GM12874 (cell line): ENCODE measurements at regions not wholly inside any gene's neighbourhood (a gene's known extent, or its start where the extent isn't known, plus 50 kb on each side); places are given as distances from the start of the nearest gene placed in this dataset.

Experiments
- TF ChIP-seq, protein P1 (sequence below): IDR thresholded peaks from 2 replicates; pipeline ENCODE4 v1.5.1; 2011; ENCODE audit warnings: low read depth, mild to moderate bottlenecking, control low read depth, low read length, moderate library complexity; ENCODE audit not compliant: insufficient read depth

DNA sequence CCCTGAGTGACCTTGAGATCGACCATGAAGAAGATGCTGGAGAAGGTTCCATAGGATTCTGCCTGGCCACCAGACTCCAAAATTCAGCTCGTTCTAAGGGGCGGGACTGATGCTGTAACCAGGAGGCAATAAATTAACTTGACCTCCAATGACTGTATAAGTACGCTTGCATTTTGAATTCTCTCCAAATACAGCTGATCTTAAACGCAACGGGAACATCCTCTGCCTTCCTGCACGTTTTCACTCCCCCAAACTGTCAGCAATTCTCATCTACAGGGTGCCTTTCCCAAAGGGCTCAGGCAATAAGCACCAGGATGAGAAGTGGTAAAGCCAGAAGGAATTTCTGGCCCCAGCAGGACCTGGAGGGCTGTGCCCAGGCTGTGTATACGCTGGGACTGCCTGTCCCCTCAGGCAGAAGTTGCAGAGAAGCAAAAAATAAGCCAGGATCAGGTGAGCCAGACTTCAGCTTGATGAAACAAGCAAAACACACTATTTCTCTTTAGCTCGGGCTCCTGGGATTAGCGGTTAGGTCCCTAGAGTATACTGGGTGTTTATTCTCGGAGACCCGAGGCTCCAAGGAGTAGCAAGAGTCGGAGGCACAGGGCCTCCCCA is 124.8 kb downstream of the LRIG2 start:
- TF ChIP-seq, protein P1, sequence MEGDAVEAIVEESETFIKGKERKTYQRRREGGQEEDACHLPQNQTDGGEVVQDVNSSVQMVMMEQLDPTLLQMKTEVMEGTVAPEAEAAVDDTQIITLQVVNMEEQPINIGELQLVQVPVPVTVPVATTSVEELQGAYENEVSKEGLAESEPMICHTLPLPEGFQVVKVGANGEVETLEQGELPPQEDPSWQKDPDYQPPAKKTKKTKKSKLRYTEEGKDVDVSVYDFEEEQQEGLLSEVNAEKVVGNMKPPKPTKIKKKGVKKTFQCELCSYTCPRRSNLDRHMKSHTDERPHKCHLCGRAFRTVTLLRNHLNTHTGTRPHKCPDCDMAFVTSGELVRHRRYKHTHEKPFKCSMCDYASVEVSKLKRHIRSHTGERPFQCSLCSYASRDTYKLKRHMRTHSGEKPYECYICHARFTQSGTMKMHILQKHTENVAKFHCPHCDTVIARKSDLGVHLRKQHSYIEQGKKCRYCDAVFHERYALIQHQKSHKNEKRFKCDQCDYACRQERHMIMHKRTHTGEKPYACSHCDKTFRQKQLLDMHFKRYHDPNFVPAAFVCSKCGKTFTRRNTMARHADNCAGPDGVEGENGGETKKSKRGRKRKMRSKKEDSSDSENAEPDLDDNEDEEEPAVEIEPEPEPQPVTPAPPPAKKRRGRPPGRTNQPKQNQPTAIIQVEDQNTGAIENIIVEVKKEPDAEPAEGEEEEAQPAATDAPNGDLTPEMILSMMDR: no peak

DNA sequence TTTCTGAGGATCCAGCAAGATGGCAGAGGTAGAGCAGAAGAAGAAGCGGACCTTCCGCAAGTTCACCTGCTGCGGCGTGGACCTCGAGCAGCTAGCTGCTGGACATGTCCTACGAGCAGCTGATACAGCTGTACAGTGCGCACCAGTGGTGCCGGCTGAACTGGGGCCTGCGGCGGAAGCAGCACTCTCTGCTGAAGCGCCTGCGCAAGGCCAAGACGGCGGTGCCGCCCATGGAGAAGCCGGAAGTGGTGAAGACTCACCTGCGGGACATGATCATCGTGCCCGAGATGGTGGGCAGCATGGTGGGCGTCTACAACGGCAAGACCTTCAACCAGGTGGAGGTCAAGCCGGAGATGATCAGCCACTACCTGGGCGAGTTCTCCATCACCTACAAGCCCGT is 125.8 kb downstream of the LRIG2 start:
- TF ChIP-seq, protein P1: no peak

GRCh38 chr1:113199760-113200455 is 126.9 kb downstream of the LRIG2 start:
- TF ChIP-seq, protein P1: no peak

GRCh38 chr1:113201560-113201959 is 128.6 kb downstream of the LRIG2 start:
- TF ChIP-seq, protein P1: no peak

DNA sequence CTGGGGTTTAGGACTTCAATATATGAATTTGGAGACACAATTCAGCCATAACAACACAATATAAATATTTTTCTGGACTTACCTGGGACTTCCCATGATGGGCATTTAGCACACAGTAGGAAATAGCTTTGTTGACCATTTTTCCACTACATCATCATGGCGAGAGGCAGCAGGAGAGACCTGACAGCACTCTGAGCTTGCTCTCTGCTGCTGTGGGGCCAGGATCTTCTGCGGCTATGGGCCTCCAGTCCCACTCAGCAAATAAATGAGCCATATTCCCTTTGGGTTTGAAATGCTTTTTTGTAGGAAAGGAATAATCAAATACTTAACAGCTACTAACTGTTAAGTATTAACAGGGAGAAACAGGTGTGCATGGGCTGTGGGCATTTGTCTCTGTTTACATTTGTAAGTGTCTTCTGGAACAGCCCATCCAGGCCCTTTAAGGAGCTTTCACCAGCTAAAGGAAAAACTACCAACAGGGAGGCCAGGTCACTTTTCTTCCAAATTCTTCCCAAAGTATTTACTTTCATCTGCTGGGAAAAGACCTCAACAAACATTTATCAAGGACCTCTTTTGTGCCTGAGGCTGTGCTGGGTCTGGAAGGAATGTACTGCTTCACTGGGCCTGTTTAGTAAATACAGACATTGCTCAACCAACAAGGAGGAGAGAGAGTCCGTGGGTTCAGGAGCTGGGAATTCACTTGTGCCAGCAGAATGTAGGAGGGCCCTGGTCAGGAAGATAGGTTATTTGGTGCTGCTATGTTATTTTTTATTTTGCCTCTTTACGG is 133.2 kb downstream of the LRIG2 start:
- TF ChIP-seq, protein P1: no peak

DNA sequence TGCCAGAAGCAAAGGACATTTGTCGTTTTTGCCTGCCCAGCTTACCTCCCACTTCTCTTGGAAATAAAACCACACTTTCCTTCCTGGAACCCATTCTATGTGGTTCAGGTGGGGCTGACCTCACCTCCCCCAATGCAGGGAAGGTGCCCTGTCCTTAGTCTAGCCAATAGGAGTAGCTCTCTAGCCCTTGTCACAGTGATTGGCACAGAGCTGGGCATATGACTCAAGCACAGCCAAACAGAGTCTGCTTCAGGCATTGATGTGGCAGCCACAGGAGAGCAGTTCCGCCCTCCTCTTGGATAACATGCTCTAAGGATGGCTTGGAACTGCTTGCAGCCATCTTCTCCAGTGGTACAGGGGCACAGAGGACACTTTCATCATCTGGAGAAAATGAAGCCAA is 134.0 kb downstream of the LRIG2 start:
- TF ChIP-seq, protein P1: no peak

GRCh38 chr1:113207457-113207856 is 134.5 kb downstream of the LRIG2 start:
- TF ChIP-seq, protein P1: no peak
